GM13977 (cell line): ENCODE measurements at regions not wholly inside any gene's neighbourhood (a gene's known extent, or its start where the extent isn't known, plus 50 kb on each side); places are given as distances from the start of the nearest gene placed in this dataset.
"Not testable (repeated sequence)": the region's sequence is repeated elsewhere in the genome, so short reads cannot be mapped to it uniquely, and the experiment has no call there.

Source experiments
- DNase-seq: peaks from one replicate; pipeline ENCODE4 v3.0.0; 2012; ENCODE audit warnings: low spot score
- in situ Hi-C: fragments of 300-500 bp; cut with MboI; formaldehyde crosslinking; loops from one replicate; pipeline ENCODE4 v1.12.0; 2022; ENCODE audit warnings: low sequenced_read_pairs, low pct_unique_long_range_greater_than_20kb, mixed read lengths, inconsistent platforms; ENCODE audit not compliant: unreplicated experiment
- TF ChIP-seq, protein P1 (sequence below): IDR thresholded peaks from 2 replicates; pipeline ENCODE4 v1.5.1; 2012; ENCODE audit warnings: mild to moderate bottlenecking, control low read depth; ENCODE audit not compliant: insufficient read depth; ENCODE audit errors: extremely low read depth, missing control alignments

DNA sequence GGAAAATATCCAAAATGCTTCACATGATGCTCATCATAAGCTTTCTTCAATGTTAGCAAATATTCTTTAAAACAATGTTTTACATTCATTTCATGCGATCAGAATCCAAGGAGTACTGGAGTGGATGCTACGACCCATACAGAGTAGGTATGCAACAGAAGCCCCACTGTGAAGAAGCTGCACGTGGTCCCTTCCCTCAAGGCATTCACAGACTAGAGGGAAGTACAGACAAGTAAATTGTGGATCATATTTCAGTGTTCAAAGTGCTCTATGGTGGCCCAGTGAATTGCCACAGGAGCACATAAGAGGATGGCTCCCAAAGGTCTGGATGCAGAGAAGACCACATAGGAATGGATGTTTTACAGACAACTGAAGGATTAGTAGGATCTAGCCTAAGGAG is 789.9 kb downstream of the IGSF11 start:
- DNase-seq: no peak
- in situ Hi-C loops: no loop called here
- TF ChIP-seq, protein P1, sequence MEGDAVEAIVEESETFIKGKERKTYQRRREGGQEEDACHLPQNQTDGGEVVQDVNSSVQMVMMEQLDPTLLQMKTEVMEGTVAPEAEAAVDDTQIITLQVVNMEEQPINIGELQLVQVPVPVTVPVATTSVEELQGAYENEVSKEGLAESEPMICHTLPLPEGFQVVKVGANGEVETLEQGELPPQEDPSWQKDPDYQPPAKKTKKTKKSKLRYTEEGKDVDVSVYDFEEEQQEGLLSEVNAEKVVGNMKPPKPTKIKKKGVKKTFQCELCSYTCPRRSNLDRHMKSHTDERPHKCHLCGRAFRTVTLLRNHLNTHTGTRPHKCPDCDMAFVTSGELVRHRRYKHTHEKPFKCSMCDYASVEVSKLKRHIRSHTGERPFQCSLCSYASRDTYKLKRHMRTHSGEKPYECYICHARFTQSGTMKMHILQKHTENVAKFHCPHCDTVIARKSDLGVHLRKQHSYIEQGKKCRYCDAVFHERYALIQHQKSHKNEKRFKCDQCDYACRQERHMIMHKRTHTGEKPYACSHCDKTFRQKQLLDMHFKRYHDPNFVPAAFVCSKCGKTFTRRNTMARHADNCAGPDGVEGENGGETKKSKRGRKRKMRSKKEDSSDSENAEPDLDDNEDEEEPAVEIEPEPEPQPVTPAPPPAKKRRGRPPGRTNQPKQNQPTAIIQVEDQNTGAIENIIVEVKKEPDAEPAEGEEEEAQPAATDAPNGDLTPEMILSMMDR: no peak

DNA sequence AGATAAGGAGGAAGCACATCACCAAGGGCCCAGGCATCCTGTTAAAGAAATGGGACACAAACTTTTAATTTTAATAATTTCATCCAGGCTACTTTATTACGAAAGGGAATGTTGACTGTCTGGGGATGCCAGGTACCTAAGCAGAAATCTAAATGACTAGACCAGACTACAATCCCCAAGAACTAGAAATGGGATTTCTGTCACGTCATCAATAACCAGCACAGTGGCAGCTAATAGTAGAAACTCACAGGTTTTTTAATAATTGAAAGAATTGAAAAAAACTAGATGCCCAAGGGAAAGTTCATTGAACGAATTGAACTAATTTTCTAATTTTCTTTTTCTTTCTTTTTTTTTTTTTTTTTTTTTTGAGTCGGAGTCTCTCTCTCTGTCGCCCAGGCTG is 789.3 kb downstream of the IGSF11 start:
- no peak for DNase-seq
- in situ Hi-C loops: no loop called here
- TF ChIP-seq, protein P1: no peak

DNA sequence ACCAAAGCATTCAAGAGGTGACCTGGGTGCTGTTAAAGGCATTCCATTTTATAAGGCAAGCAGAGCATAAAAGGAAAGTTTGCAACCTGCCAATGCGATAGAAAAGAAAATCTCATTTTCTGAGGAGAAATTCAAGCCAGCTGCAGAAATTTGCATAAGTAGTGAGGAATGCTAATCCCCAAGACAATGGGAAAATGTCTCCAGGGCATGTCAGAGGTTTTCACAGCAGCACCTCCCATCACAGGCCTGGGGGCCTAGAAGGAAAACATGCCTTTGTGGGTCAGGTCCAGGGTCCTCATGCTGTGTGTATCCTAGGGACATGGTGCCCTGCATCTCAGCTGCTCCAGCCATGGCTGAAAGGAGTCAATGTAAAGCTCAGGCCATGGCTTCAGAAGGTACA is 775.8 kb downstream of the IGSF11 start:
- DNase-seq, in situ Hi-C loops: not testable (repeated sequence)

DNA sequence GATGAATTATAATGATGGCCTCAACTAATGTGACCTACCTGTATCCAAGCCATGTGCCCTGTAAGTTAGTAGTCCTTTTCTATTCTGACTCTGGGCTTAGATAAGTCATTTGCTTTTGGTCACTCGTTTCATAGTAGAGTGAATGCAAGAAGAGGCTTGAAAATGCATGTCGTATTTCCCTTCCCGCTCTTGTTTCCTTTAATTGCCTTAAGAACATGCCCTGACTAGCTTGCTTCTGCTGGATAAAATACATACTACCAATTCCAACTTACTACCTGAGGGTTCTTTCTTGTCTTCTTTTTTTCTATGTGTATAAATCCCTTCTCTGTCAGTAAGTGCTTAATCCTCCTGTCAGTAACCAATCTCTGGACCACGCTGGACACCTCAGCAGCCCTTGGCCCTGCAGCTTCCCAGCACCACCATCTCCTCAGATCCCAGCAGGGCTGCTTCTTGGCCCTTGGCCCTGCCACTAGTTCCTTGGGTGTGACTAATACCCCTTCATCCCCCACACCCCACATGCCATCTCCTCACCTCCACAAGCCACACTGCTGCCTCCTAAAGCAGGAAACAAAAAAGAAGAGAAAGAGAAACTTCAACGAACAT is 771.7 kb downstream of the IGSF11 start:
- in situ Hi-C loops: no loop called here
- no peak for DNase-seq
- TF ChIP-seq, protein P1: no peak

DNA sequence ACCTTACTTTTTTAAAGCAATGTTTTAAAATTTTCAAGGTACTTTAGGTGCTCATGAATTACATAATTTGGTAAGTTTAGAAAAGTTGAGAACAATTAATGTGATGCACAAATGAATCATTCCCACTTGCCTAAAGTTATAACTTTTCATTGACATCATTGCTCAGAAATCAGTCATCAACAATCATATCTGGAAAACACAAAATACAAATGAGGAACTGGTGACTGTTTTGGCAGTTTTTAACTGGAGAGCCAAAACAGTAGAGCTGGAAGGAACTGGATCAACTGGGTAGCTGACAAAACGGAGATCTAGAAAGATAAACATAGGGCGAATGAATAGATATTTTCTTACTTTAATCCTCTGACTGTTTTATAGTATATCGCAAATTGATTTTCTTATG is 767.1 kb downstream of the IGSF11 start:
- TF ChIP-seq, protein P1: no peak
- DNase-seq: no peak
- in situ Hi-C loops: no loop called here

DNA sequence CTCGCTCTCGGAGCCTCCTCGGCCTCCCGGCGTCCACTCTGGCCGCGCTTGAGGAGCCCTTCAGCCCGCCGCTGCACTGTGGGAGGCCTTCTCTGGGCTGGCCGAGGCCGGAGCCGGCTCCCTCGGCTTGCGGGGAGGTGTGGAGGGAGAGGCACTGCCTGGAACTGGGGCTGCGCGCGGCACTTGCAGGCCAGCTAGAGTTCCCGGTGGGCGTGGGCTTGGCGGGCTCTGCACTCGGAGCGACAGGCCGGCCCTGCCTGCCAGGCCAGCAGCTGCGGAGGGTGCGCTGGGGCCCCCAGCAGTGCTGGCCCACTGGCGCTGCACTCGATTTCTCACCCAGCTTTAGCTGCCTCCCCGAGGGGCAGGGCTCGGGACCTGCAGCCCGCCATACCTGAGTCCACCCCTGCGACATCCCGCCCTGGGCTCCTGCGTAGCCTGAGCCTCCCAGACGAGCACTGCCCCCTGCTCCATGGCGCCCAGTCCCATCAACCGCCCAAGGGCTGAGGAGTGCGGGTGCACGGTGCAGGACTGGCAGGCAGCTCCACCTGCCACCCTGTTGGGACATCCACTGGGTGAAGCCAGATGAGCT is 765.0 kb downstream of the IGSF11 start:
- TF ChIP-seq, protein P1: no peak
- in situ Hi-C loops: no loop called here

DNA sequence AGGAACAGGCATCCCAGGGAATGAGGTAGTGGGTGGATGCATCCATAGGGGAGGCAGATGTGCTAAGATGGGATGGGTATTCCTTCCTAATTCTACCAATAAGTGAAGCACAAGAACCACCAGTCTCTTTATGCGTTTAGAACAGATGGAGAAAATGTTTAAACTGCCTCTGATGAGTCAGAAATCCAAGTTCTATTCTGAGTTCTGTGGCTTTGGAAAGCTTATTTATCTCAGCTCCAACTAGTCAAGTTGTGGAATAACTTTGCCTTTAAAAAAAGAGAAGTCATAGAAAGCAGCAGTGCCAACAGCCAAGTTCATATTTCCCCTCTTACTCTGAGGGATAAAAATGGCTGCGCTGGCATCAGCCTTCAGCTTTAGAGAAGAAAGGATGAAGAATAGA is 761.7 kb downstream of the IGSF11 start:
- TF ChIP-seq, protein P1: no peak
- in situ Hi-C loops: no loop called here
- no peak for DNase-seq

More for the DNA sequence above, 765.0 kb downstream of the IGSF11 start:
- DNase-seq: no peak
